H9 (cell line): ENCODE measurements at regions not wholly inside any gene's neighbourhood (a gene's known extent, or its start where the extent isn't known, plus 50 kb on each side); places are given as distances from the start of the nearest gene placed in this dataset.
A peak's percentile ranks its signal among the peaks of the same experiment; 100 is the strongest.
"Not testable (repeated sequence)": the region's sequence is repeated elsewhere in the genome, so short reads cannot be mapped to it uniquely, and the experiment has no call there.

Experiments used
- DNase-seq: peaks from one replicate; pipeline ENCODE4 v3.0.0-alpha.2; 2017
- H2AFZ ChIP-seq: one replicate; pipeline ENCODE4 v1.6.1; 2013; ENCODE audit warnings: mild to moderate bottlenecking, low read length, control low read depth, moderate library complexity
- H2AK5ac ChIP-seq: 2 replicates; pipeline ENCODE4 v1.6.1; 2013; ENCODE audit warnings: low read length, control low read depth, mixed read lengths; ENCODE audit not compliant: insufficient read length
- H2BK120ac ChIP-seq: one replicate; pipeline ENCODE4 v1.6.1; 2013; ENCODE audit warnings: low read depth, mild to moderate bottlenecking, low read length, control low read depth, inconsistent platforms; ENCODE audit not compliant: poor library complexity, severe bottlenecking
- H2BK12ac ChIP-seq: 2 replicates; pipeline ENCODE4 v1.6.1; 2013; ENCODE audit warnings: low read length, control low read depth, mixed read lengths, low read depth; ENCODE audit not compliant: insufficient read length
- H2BK15ac ChIP-seq: 2 replicates; pipeline ENCODE4 v1.6.1; 2013; ENCODE audit warnings: low read depth, low read length, control low read depth
- H2BK20ac ChIP-seq: one replicate; pipeline ENCODE4 v1.6.1; 2013; ENCODE audit warnings: low read depth, mild to moderate bottlenecking, low read length, control low read depth, inconsistent platforms; ENCODE audit not compliant: poor library complexity, severe bottlenecking
- H2BK5ac ChIP-seq: 2 replicates; pipeline ENCODE4 v1.6.1; 2013; ENCODE audit warnings: low read length, control low read depth, mixed read lengths; ENCODE audit not compliant: insufficient read length
- H3K14ac ChIP-seq: 2 replicates; pipeline ENCODE4 v1.6.1; 2013; ENCODE audit warnings: low read length, control low read depth; ENCODE audit not compliant: insufficient read depth
- H3K18ac ChIP-seq: 2 replicates; pipeline ENCODE4 v1.6.1; 2013; ENCODE audit warnings: low read depth, mild to moderate bottlenecking, mixed read lengths, low read length, control low read depth; ENCODE audit not compliant: insufficient read length
- H3K23ac ChIP-seq: 2 replicates; pipeline ENCODE4 v1.6.1; 2013; ENCODE audit warnings: low read length, control low read depth, mixed read lengths, low read depth; ENCODE audit not compliant: insufficient read length
- H3K23me2 ChIP-seq: 2 replicates; pipeline ENCODE4 v1.6.1; 2013; ENCODE audit warnings: low read depth, mild to moderate bottlenecking, mixed read lengths, low read length, control low read depth; ENCODE audit not compliant: insufficient read length, poor library complexity, severe bottlenecking
- H3K27ac ChIP-seq: 2 replicates; pipeline ENCODE4 v1.5.1; 2013; ENCODE audit warnings: low read length, control low read depth, mixed read lengths, low read depth; ENCODE audit not compliant: insufficient read length
- H3K27me3 ChIP-seq: 2 replicates; pipeline ENCODE4 v1.6.1; 2013; ENCODE audit warnings: low read length, control low read depth, inconsistent platforms; ENCODE audit not compliant: insufficient read depth
- H3K4ac ChIP-seq: 2 replicates; pipeline ENCODE4 v1.6.1; 2013; ENCODE audit warnings: low read depth, mild to moderate bottlenecking, control low read depth, inconsistent platforms, low read length, moderate library complexity
- H3K4me1 ChIP-seq: 2 replicates; pipeline ENCODE4 v1.6.1; 2013; ENCODE audit warnings: low read length, control low read depth, inconsistent platforms; ENCODE audit not compliant: insufficient read depth
- H3K4me2 ChIP-seq: 2 replicates; pipeline ENCODE4 v1.6.1; 2013; ENCODE audit warnings: low read length, control low read depth, mixed read lengths; ENCODE audit not compliant: insufficient read length, insufficient read depth
- H3K56ac ChIP-seq: 2 replicates; pipeline ENCODE4 v1.6.1; 2013; ENCODE audit warnings: low read depth, mild to moderate bottlenecking, mixed read lengths, low read length, control low read depth; ENCODE audit not compliant: insufficient read length
- H3K79me1 ChIP-seq: 2 replicates; pipeline ENCODE4 v1.6.1; 2013; ENCODE audit warnings: low read depth, mild to moderate bottlenecking, moderate library complexity, low read length, control low read depth, inconsistent platforms; ENCODE audit not compliant: insufficient read depth, poor library complexity, severe bottlenecking
- H3K79me2 ChIP-seq: 2 replicates; pipeline ENCODE4 v1.6.1; 2013; ENCODE audit warnings: low read length, control low read depth, inconsistent platforms; ENCODE audit not compliant: insufficient read depth
- H3K9ac ChIP-seq: 2 replicates; pipeline ENCODE4 v1.6.1; 2013; ENCODE audit warnings: low read length, control low read depth, mixed read lengths; ENCODE audit not compliant: insufficient read length; ENCODE audit errors: extremely low read depth
- H3K9me3 ChIP-seq: one replicate; pipeline ENCODE4 v1.6.1; 2013; ENCODE audit warnings: low read depth, low read length, inconsistent platforms; ENCODE audit not compliant: control insufficient read depth
- H3T11ph ChIP-seq: one replicate; pipeline ENCODE4 v1.6.1; 2013; ENCODE audit warnings: mild to moderate bottlenecking, low read length, control low read depth, inconsistent platforms
- H4K20me1 ChIP-seq: one replicate; pipeline ENCODE4 v1.6.1; 2013; ENCODE audit not compliant: control insufficient read depth, insufficient read length, insufficient read depth
- H4K5ac ChIP-seq: 2 replicates; pipeline ENCODE4 v1.6.1; 2013; ENCODE audit warnings: low read depth, mild to moderate bottlenecking, mixed read lengths, low read length, control low read depth; ENCODE audit not compliant: insufficient read length
- H4K8ac ChIP-seq: replicated peaks from 2 replicates; pipeline ENCODE4 v1.6.1; 2013; ENCODE audit warnings: low read length, control low read depth, mixed read lengths, low read depth; ENCODE audit not compliant: insufficient read length
- H4K91ac ChIP-seq: 2 replicates; pipeline ENCODE4 v1.6.1; 2013; ENCODE audit warnings: low read depth, mild to moderate bottlenecking, moderate library complexity, mixed read lengths, low read length, control low read depth; ENCODE audit not compliant: insufficient read length
- H3K27ac Mint-ChIP-seq, 3 experiments: 2 replicates in 2 of 3; 3 replicates in 1 of 3; pipeline ENCODE4 v1.8.0; 2020 to 2021; ENCODE audit warnings: mixed read lengths in 3 of 3, mild to moderate bottlenecking in 1 of 3, moderate library complexity in 1 of 3
- H3K27me3 Mint-ChIP-seq: 2 replicates; pipeline ENCODE4 v1.8.0; 2021; ENCODE audit warnings: low read depth, mild to moderate bottlenecking, moderate library complexity, mixed read lengths
- H3K36me3 Mint-ChIP-seq, 3 experiments: 2 replicates in 2 of 3; 3 replicates in 1 of 3; pipeline ENCODE4 v1.8.0; 2020 to 2021; ENCODE audit warnings: low read depth in 3 of 3, mixed read lengths in 3 of 3; ENCODE audit not compliant: insufficient read depth in 1 of 3
- H3K4me1 Mint-ChIP-seq, 2 experiments: 2 replicates each; pipeline ENCODE4 v1.8.0; 2020; ENCODE audit warnings: mixed read lengths in 2 of 2
- H3K4me3 Mint-ChIP-seq, 2 experiments: 2 replicates in 1 of 2; 3 replicates in 1 of 2; pipeline ENCODE4 v1.8.0; 2020 to 2021; ENCODE audit warnings: mild to moderate bottlenecking in 2 of 2, mixed read lengths in 2 of 2, moderate library complexity in 1 of 2
- H3K9me3 Mint-ChIP-seq, 2 experiments: 2 replicates in 1 of 2; 3 replicates in 1 of 2; pipeline ENCODE4 v1.8.0; 2020; ENCODE audit warnings: mild to moderate bottlenecking in 2 of 2, mixed read lengths in 2 of 2, moderate library complexity in 1 of 2
- CTCF ChIP-seq: fragments of 200-600 bp; sonication (generic); conservative IDR thresholded peaks from 3 replicates; pipeline ENCODE4 v1.8.0; 2021; ENCODE audit warnings: antibody characterized with exemption, mild to moderate bottlenecking
- WGBS: extraction: QIAGEN DNeasy Blood & Tissue Kit; methylation state at CpG from one replicate; pipeline ENCODE4 v1.1.7; 2013; ENCODE audit warnings: missing lambda C conversion rate, low lambda C conversion rate, mixed read lengths; ENCODE audit not compliant: insufficient read length; ENCODE audit errors: extremely low coverage; 5-methylcytosine and 5-hydroxymethylcytosine counted together

- H3K56ac ChIP-seq = no peak overlapping the region
- no peak overlapping the region for H3T11ph ChIP-seq
- H3K27ac ChIP-seq = no peak overlapping the region
- no peak overlapping the region for H4K5ac ChIP-seq
- no peaks in the 10 kb centered on the region for H3K27me3 ChIP-seq
- H3K14ac ChIP-seq = no peak overlapping the region
- H3K4me1 Mint-ChIP-seq = peaks cover 31 to 43% of the 10 kb centered on the region in 2 experiments
- no peaks in the 10 kb centered on the region for H4K20me1 ChIP-seq
- no peaks in the 10 kb centered on the region for H3K9me3 ChIP-seq
- no peak overlapping the region for H2AK5ac ChIP-seq
- H2BK5ac ChIP-seq = no peak overlapping the region
- no peak overlapping the region for H3K4me2 ChIP-seq
- H3K9me3 Mint-ChIP-seq = no peaks in the 10 kb centered on the region
- peaks cover 2% of the 10 kb centered on the region for H3K27me3 Mint-ChIP-seq
- H3K4me1 ChIP-seq = no peaks in the 10 kb centered on the region; the same call in 1 of the 2 replicates
- no peak overlapping the region for H2BK15ac ChIP-seq
- H3K4me3 Mint-ChIP-seq = no peak overlapping the region
- no peak overlapping the region for H3K4ac ChIP-seq
- H3K79me1 ChIP-seq = no peaks in the 10 kb centered on the region
- H4K8ac ChIP-seq = no peak overlapping the region
- no peaks in the 10 kb centered on the region for H3K79me2 ChIP-seq
- peak; percentile 88 for TF ChIP-seq CTCF
- no peak overlapping the region for H3K27ac Mint-ChIP-seq
- peak; percentile 80 for DNase-seq
- H2AFZ ChIP-seq = no peak overlapping the region
- H3K23ac ChIP-seq = no peak overlapping the region
- H3K36me3 Mint-ChIP-seq = no peaks in the 10 kb centered on the region
- no peak overlapping the region for H3K18ac ChIP-seq
- H2BK120ac ChIP-seq = no peak overlapping the region
- no peak overlapping the region for H2BK20ac ChIP-seq
- no peaks in the 10 kb centered on the region for H3K23me2 ChIP-seq
- no peak overlapping the region for H3K9ac ChIP-seq
- H4K91ac ChIP-seq = no peak overlapping the region
- H2BK12ac ChIP-seq = no peak overlapping the region
- no CpG with 5 or more reads among the region's 6 CpGs for WGBS
Measured at GRCh38 chr2:118371515-118371914, 283.2 kb downstream of the INSIG2 start.

GRCh38 chr2:118369521-118369920 lies 281.2 kb downstream of the INSIG2 start:
- not testable (repeated sequence) for H3K18ac ChIP-seq, H4K8ac ChIP-seq, H3K9me3 Mint-ChIP-seq, H3K23me2 ChIP-seq, H3K79me1 ChIP-seq, H2AFZ ChIP-seq, H3K4me1 ChIP-seq, H2BK12ac ChIP-seq, H3T11ph ChIP-seq, H2BK15ac ChIP-seq, H3K56ac ChIP-seq, H3K27ac ChIP-seq, H3K23ac ChIP-seq, H3K4ac ChIP-seq, H3K14ac ChIP-seq, H3K79me2 ChIP-seq, H4K91ac ChIP-seq, H3K27me3 Mint-ChIP-seq, H3K4me3 Mint-ChIP-seq, H3K9me3 ChIP-seq, H2BK20ac ChIP-seq, H4K5ac ChIP-seq, H3K4me2 ChIP-seq, H3K36me3 Mint-ChIP-seq, H3K9ac ChIP-seq, H2BK5ac ChIP-seq, H2AK5ac ChIP-seq, H3K27me3 ChIP-seq, H2BK120ac ChIP-seq, H4K20me1 ChIP-seq
- Mint-ChIP-seq H3K4me1 (peaks cover 22 to 34% of the 10 kb centered on the region in 2 experiments), H3K27ac (peak overlapping the region in 1 of 3 experiments; percentile 74; a peak in 2 of 7 replicates)
- DNase-seq = peak; percentile 53
- no CpG with 5 or more reads among the region's 7 CpGs for WGBS
